CD4-positive, alpha-beta T cell treated with Interferon gamma for 1 hour (primary cell): ENCODE measurements at regions not wholly inside any gene's neighbourhood (a gene's known extent, or its start where the extent isn't known, plus 50 kb on each side); places are given as distances from the start of the nearest gene placed in this dataset.
"Not testable (repeated sequence)": the region's sequence is repeated elsewhere in the genome, so short reads cannot be mapped to it uniquely, and the experiment has no call there.

Source experiments
- DNase-seq: peaks from one replicate; pipeline ENCODE4 v3.0.0-alpha.2; 2020

GRCh38 chr19:27714857-27715256 lies 1498.1 kb downstream of the UQCRFS1 start:
- no peak for DNase-seq

- DNase-seq: no peak
These were observed 1503.5 kb downstream of the UQCRFS1 start for GRCh38 chr19:27709496-27709895.

- not testable (repeated sequence) for DNase-seq
These were observed 1504.0 kb downstream of the UQCRFS1 start for GRCh38 chr19:27708986-27709385.

GRCh38 chr19:27707026-27707425 lies 1505.9 kb downstream of the UQCRFS1 start:
- not testable (repeated sequence) for DNase-seq

GRCh38 chr19:27705896-27706295 lies 1507.1 kb downstream of the UQCRFS1 start:
- DNase-seq: no peak

- DNase-seq: no peak
These were observed 1518.4 kb downstream of the UQCRFS1 start for GRCh38 chr19:27694361-27695055.

- no peak for DNase-seq
These were observed 1521.0 kb downstream of the UQCRFS1 start for GRCh38 chr19:27691991-27692390.

- no peak for DNase-seq
These were observed 1523.2 kb downstream of the UQCRFS1 start for GRCh38 chr19:27689734-27690241.

GRCh38 chr19:27684293-27684692 lies 1528.7 kb downstream of the UQCRFS1 start:
- DNase-seq: no peak

- DNase-seq: no peak
These were observed 1531.0 kb downstream of the UQCRFS1 start for GRCh38 chr19:27681972-27682371.

GRCh38 chr19:27679905-27680304 lies 1533.0 kb downstream of the UQCRFS1 start:
- DNase-seq: no peak

GRCh38 chr19:27679399-27679798 lies 1533.6 kb downstream of the UQCRFS1 start:
- no peak for DNase-seq

GRCh38 chr19:27676877-27677276 lies 1536.1 kb downstream of the UQCRFS1 start:
- DNase-seq: no peak

GRCh38 chr19:27676334-27676733 lies 1536.6 kb downstream of the UQCRFS1 start:
- no peak for DNase-seq

GRCh38 chr19:27675771-27676170 lies 1537.2 kb downstream of the UQCRFS1 start:
- no peak for DNase-seq

GRCh38 chr19:27674701-27675100 lies 1538.2 kb downstream of the UQCRFS1 start:
- no peak for DNase-seq

- no peak for DNase-seq
These were observed 1539.0 kb downstream of the UQCRFS1 start for GRCh38 chr19:27673986-27674385.

- DNase-seq: no peak
These were observed 1540.5 kb downstream of the UQCRFS1 start for GRCh38 chr19:27672309-27673047.

- DNase-seq: no peak
These were observed 1541.1 kb downstream of the UQCRFS1 start for GRCh38 chr19:27671876-27672275.

GRCh38 chr19:27660428-27660827 lies 1552.5 kb downstream of the UQCRFS1 start:
- DNase-seq: no peak

GRCh38 chr19:27657271-27658051 lies 1555.5 kb downstream of the UQCRFS1 start:
- DNase-seq: no peak

- DNase-seq: no peak
These were observed 1558.5 kb downstream of the UQCRFS1 start for GRCh38 chr19:27654266-27654990.

- DNase-seq: no peak
These were observed 1560.2 kb downstream of the UQCRFS1 start for GRCh38 chr19:27652796-27653195.
